ENCODE measurements at regions not wholly inside any gene's neighbourhood (a gene's known extent, or its start where the extent isn't known, plus 50 kb on each side); places are given as distances from the start of the nearest gene placed in this dataset.
A peak's percentile ranks its signal among the peaks of the same experiment; 100 is the strongest.

- H3K4me3 ChIP-seq (ENCODE audit: low read depth, low read length) = no peak overlapping the region
- TF ChIP-seq CTCF (IDR thresholded peaks at IDR 0.05; ENCODE audit: low read depth, low read length) = no peak
These were observed 437.9 kb downstream of the PIK3R1 start for GRCh38 chr5:68653471-68653870.

- no peak for TF ChIP-seq CTCF (IDR thresholded peaks at IDR 0.05; ENCODE audit: low read depth, low read length)
- H3K4me3 ChIP-seq (ENCODE audit: low read depth, low read length) = no peak overlapping the region
These were observed 436.5 kb upstream of the SLC30A5 start for GRCh38 chr5:68657055-68657961.

- H3K4me3 ChIP-seq (ENCODE audit: low read depth, low read length) = no peak overlapping the region
- TF ChIP-seq CTCF (IDR thresholded peaks at IDR 0.05; ENCODE audit: low read depth, low read length) = no peak
These were observed 434.9 kb upstream of the SLC30A5 start for GRCh38 chr5:68658810-68659372.

- no peak overlapping the region for H3K4me3 ChIP-seq (ENCODE audit: low read depth, low read length)
- no peak for TF ChIP-seq CTCF (IDR thresholded peaks at IDR 0.05; ENCODE audit: low read depth, low read length)
These were observed 433.9 kb upstream of the SLC30A5 start for GRCh38 chr5:68659881-68660280.

GRCh38 chr5:68661237-68661636, 432.6 kb upstream of the SLC30A5 start:
- H3K4me3 ChIP-seq (ENCODE audit: low read depth, low read length) = no peak overlapping the region
- peak; percentile 42; the same call in 1 of the 2 replicates for TF ChIP-seq CTCF (IDR thresholded peaks at IDR 0.05; ENCODE audit: low read depth, low read length)

DNA sequence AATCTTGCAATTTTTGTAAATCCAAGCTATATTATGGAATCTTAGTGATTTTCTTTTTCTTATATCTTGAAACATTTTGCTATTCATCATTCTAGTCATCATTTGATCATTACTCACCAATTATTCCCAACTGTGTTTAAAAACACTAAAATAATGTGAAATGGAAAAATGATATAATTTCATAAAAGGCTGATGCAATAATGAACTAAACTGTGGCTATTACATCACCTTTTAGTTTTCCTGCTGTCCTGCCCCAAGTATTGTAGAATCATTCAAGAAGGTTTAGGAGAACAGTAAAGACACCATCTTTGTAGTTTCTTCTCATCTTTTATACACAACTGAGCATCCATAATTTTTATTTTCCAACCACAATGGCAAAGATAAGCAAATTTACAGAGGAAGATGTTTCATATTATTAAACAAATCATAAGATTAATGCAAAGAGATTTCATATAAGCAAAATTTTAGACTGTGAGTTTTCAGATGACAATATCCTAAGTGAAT, 431.0 kb upstream of the SLC30A5 start:
- no peak overlapping the region for H3K4me3 ChIP-seq (ENCODE audit: low read depth, low read length)
- no peak for TF ChIP-seq CTCF (IDR thresholded peaks at IDR 0.05; ENCODE audit: low read depth, low read length)
